ENCODE measurements at regions not wholly inside any gene's neighbourhood (a gene's known extent, or its start where the extent isn't known, plus 50 kb on each side); places are given as distances from the start of the nearest gene placed in this dataset.
"Not testable (repeated sequence)": the region's sequence is repeated elsewhere in the genome, so short reads cannot be mapped to it uniquely, and the experiment has no call there.

DNA sequence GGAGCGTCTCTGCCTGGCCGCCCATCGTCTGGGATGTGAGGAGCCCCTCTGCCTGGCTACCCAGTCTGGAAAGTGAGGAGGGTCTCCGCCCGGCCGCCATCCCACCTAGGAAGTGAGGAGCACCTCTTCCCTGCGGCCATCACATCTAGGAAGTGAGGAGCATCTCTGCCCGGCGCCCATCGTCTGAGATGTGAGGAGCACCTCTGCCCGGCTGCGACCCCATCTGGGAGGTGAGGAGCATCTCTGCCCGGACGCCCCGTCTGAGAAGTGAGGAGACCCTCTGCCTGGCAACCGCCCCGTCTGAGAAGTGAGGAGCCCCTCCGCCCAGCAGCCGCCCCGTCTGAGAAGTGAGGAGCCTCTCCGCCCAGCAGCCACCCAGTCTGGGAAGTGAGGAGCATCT is 84.5 kb downstream of the IDS start:
- DNase-seq, result not testable (repeated sequence)

GRCh38 chrX:149398027-149398426 is 107.1 kb downstream of the IDS start:
- DNase-seq, result no peak

- DNase-seq, result no peak
Measured at GRCh38 chrX:149392921-149393320, 112.2 kb downstream of the IDS start.

DNA sequence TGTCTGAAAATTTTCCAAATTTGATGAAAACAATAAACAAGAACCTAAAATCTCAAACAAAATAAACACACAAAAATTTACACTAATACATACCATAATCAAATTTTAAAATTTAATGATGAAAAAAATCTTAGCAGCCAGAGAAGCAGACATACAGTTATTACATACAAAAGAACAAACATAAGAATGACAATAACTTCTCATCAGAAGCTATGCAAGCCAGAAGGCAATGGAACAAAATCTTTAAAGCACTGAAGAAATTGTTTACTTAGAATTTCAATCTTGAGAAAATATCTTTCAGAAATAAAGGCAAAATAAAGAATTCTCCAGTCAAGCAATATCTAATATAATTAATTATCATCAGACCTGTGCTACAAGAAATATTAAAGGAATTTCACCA is 121.3 kb downstream of the IDS start:
- no peak for DNase-seq

GRCh38 chrX:149374751-149375150 is 130.4 kb downstream of the IDS start:
- no peak for DNase-seq

- no peak for DNase-seq
Measured at GRCh38 chrX:149372866-149373265, 132.2 kb downstream of the IDS start.

DNA sequence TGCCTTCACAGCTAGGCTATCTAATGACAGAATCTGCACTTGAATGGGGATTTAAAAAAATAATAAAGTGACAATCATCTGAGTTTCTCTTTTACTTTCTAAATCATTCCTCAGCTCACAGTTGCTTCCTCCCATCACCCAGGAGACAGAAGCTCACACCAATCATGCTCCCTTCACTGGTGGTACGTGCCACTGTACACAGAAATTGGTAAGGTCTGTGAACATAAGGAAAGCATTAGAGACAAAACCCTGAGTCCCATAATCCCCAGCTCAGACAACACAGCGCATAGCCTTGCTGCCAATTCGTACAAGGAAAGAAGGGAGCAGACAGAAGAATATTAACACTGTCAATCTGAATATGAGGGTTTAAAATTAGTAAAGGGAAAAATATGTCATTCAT is 133.1 kb downstream of the IDS start:
- no peak for DNase-seq

GRCh38 chrX:149370097-149370496 is 135.0 kb downstream of the IDS start:
- DNase-seq, result no peak

- no peak for DNase-seq
Measured at GRCh38 chrX:149365552-149365951, 139.6 kb downstream of the IDS start.

DNA sequence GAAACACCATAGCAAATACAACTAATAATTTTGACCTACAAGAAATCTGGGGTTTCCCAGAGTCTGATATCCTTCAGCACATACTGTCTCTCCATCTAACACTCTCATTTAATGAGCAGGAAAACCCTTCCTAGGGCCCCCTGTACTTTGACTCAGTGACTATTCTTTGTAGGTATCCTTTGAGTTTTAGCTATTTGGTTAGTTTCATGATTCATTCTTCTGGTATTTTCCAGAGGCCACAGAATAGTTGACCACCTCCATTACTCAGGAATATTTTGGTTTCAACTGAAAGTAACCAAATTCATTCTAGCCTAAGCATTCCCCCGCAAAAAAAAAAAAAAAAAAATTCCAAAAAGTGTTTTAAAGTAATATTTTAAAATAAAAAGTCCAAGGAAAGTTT is 140.0 kb downstream of the IDS start:
- DNase-seq, result no peak

- no peak for DNase-seq
Measured at GRCh38 chrX:149363965-149364364, 141.1 kb downstream of the IDS start.

GRCh38 chrX:149346306-149346705 is 158.8 kb downstream of the IDS start:
- no peak for DNase-seq

GRCh38 chrX:149322316-149322715 is 182.8 kb downstream of the IDS start:
- no peak for DNase-seq

DNA sequence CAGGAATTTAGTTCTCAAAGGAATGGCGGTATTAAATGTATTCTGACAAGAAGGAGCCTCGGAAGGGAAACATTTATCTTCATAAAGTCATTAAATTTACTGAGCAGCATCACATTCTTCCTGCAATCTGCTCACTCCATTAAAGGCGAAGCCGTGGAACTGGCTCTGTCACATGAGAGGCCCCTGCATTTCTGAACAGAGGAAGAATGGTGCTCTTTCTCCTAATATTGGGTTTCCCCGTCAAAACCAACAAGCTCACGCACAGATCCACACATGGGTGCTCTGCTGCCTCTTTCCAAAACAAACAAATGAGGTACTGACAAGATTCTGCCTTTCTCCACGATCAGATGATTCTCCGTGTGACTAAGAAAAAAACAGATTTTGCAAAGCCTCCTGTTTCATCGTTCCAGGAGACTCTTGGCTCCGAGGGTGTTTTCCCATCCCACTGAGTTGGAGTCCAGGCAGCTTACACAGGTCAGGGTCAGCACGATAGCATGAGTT is 191.2 kb downstream of the IDS start:
- DNase-seq, result peak; percentile 8

DNA sequence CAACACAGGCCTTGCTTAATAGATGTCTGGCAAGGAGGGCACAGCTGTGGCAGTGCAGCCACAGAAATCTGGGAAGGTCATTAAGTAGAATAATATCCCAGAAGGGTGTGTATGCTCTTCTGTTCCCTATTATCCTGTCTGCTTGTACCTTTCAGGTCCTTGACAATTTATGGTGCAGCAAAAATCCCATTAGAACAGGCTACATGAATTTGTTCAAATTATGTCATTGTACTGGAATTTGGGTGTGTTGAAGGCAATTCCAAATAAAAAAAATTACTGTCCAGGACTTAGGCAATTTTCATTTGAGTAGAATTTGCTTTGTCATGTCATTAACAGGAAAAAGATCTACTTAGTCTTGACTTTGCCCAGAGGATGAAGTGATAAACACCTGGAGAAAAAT is 192.1 kb downstream of the IDS start:
- no peak for DNase-seq

DNA sequence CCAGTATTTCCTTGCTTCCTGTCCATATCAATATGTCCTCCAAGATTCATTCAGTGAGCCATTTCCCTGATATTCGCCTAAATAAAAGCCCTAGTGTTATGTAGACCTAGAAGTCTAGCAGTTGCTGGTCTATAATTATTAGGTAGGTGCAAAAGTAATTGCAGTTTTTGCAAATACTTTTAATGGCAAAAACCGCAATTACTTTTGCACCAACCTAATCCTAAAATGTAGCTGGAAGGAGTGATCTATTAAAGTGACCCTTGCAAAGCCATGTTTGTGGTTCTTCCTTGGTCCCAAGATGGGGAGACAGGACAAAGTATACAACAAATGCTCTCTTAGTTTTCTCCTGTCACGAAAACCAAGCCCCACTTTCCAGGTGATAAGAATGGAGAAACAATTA is 193.0 kb downstream of the IDS start:
- DNase-seq, result no peak

GRCh38 chrX:149302705-149303104 is 202.4 kb downstream of the IDS start:
- no peak for DNase-seq

DNA sequence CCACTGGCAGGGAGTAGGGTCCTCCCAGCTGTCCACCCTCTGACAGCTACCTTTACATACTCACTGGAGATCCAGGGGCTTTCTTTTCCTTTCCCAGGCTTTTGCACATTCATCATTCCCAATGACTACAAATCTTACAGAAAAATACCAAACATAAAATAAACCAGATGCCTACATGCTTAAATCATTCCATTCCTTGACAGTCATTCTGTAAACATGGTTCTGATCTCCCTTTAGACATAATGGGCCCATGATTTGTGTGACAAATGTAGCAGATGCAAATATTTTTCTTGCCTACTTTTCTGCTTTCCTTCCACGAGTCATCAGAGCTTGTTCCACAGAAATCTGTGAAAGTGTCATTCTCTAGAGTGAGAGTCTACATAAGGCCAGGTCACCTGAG is 207.0 kb downstream of the IDS start:
- no peak for DNase-seq

GRCh38 chrX:149296092-149296491 is 209.0 kb downstream of the IDS start:
- no peak for DNase-seq

GRCh38 chrX:149286940-149287349 is 218.2 kb downstream of the IDS start:
- peak; percentile 21 for DNase-seq

GRCh38 chrX:149284616-149285015 is 220.5 kb downstream of the IDS start:
- no peak for DNase-seq

- DNase-seq, result no peak
Measured at GRCh38 chrX:149283853-149284252, 221.3 kb downstream of the IDS start.

GRCh38 chrX:149282909-149283308 is 222.2 kb downstream of the IDS start:
- DNase-seq, result no peak

DNA sequence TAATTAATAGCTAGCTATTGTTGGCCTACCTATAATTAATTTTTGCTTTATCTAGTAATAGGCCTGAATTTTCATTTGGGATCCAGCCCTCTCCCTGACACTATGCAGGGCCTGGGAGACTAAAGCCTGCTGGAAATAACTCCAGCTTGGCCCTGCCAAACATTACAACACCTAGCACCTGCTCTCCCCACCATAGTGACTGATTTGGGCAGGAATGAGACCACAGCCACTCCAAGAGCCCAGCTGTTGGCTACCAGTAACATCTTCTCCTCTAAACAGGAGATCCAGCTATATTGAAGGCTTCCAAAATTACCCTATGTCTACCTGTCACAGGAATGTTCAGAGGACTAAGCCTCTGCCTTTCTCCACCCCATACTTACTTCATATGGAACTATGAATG is 225.1 kb downstream of the IDS start:
- no peak for DNase-seq

GRCh38 chrX:149275836-149276235 is 229.3 kb downstream of the IDS start:
- DNase-seq, result no peak

All from right kidney (tissue), 1 donor.